NCI-H2029 treated with DMSO at 0.1 percent for 48 hours (cell line): ENCODE measurements at regions not wholly inside any gene's neighbourhood (a gene's known extent, or its start where the extent isn't known, plus 50 kb on each side); places are given as distances from the start of the nearest gene placed in this dataset.

ENCODE experiments used
- DNase-seq: peaks from one replicate; lab custom pipeline; 2025; lab: John Stamatoyannopoulos, UW

GRCh38 chr22:47672526-47672925 is 910.1 kb downstream of the TBC1D22A start:
- DNase-seq, result no peak

GRCh38 chr22:47665151-47665550 is 902.7 kb downstream of the TBC1D22A start:
- DNase-seq, result no peak

- DNase-seq, result no peak
Observed at GRCh38 chr22:47663615-47664605, 901.5 kb downstream of the TBC1D22A start.

- peak; percentile 75 for DNase-seq
Observed at GRCh38 chr22:47659467-47660223, 897.2 kb downstream of the TBC1D22A start.

GRCh38 chr22:47658182-47658581 is 895.7 kb downstream of the TBC1D22A start:
- no peak for DNase-seq

DNA sequence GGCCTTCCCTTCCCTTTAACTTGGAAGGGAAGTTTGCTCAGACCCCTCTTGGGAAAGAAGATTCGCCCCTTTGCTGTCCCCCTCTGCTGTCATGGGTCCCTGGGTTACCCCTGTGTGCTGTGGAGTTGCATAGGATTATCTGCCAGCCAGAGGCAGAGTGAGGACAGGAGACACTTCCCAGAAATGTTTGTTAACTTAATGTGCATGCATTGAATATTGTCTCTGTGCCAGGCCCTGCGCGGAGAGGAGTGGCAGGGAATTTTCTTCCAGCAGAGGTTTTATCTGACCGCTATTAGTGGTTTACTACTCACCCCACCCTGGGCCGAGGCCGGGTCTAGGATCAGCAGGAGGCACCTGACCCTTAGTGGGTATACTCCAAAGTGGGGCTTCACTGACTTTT is 894.8 kb downstream of the TBC1D22A start:
- no peak for DNase-seq

GRCh38 chr22:47656806-47657205 is 894.4 kb downstream of the TBC1D22A start:
- DNase-seq, result no peak

- no peak for DNase-seq
Observed at GRCh38 chr22:47655930-47656329, 893.5 kb downstream of the TBC1D22A start.

DNA sequence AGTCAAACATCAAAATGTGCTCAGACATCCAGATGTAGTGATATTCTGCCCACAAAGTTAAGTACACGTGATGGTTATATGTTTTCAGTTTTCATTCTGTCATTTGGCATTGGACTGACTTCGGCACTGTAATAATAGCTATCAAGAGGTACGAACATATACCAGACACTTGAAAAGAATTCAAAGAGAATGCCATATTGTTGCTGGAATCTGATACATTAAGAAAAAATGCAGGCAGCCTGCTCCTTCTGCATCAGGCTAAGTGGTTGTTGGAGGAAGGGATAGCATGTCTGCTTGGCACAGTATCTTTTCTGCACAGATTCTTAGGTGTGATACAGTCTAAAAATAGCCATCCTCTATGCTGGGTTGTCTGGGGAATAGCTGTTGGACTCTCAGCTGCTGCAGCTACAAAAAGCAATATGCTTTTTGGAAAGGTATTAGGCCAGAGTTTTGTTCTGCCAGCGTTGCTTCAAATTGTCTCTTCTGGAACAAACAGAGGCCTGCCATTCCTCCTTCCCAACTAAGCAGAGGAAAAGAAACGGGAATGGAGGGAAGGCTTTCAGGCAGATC is 892.6 kb downstream of the TBC1D22A start:
- DNase-seq, result no peak

DNA sequence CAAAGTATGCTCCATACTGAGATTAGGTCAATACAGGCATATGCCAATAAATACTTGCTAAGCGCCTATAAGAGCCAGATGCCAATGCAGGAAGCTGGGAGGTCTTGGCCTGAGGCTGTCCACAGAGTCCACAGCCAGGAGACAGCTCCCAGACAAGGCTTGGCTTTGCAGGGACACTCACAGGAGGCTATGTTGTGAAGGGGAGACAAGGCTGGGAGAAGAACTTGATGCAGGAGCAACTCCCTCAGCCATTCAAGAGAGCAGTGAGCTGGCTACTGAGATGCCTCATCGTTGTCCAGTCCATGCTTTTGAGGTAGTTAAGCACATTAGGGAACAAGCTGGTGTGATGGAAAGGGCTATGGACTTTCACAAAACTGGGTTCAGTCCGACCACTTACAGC is 891.5 kb downstream of the TBC1D22A start:
- DNase-seq, result no peak

GRCh38 chr22:47651216-47651987 is 889.0 kb downstream of the TBC1D22A start:
- no peak for DNase-seq

GRCh38 chr22:47647720-47648119 is 885.3 kb downstream of the TBC1D22A start:
- no peak for DNase-seq

DNA sequence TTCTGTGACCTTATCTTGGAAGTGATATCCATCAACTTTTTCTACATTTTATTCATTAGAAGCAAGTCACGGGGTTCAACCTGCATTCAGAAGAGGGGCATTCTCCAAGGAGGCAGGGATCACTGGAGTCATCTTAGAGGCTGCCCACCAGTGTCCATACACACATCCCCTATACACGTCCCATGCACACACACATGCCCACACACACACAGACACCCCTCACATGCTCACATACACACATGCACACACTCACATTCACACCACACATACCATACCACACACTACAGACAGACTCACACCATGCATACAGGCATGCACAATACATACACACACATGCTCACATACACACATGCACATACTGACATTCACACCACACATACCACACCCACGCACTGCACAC is 884.7 kb downstream of the TBC1D22A start:
- no peak for DNase-seq

- DNase-seq, result no peak
Observed at GRCh38 chr22:47645923-47646322, 883.5 kb downstream of the TBC1D22A start.

GRCh38 chr22:47645450-47645914 is 883.0 kb downstream of the TBC1D22A start:
- DNase-seq, result no peak

GRCh38 chr22:47634347-47634746 is 871.9 kb downstream of the TBC1D22A start:
- no peak for DNase-seq

DNA sequence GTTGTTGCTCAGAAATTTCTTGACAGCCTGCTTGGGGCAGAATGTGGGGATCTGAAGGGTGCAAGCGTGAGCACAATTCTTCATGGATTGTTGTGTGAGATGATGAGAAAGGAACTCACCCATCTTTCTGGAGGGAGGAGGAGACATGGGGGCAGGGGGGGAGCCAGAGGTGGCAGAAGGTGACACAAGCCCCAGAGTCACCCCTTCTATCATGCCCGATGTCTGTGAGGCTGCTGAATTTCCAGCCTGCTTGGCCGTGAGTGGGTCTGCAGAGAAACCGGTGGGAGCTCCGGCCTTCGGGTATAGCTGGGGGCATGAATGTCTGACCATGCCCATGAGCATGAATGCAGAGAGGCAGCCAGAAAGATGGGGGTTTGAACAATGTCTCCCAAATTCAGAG is 870.7 kb downstream of the TBC1D22A start:
- no peak for DNase-seq

- no peak for DNase-seq
Observed at GRCh38 chr22:47632701-47633100, 870.3 kb downstream of the TBC1D22A start.

DNA sequence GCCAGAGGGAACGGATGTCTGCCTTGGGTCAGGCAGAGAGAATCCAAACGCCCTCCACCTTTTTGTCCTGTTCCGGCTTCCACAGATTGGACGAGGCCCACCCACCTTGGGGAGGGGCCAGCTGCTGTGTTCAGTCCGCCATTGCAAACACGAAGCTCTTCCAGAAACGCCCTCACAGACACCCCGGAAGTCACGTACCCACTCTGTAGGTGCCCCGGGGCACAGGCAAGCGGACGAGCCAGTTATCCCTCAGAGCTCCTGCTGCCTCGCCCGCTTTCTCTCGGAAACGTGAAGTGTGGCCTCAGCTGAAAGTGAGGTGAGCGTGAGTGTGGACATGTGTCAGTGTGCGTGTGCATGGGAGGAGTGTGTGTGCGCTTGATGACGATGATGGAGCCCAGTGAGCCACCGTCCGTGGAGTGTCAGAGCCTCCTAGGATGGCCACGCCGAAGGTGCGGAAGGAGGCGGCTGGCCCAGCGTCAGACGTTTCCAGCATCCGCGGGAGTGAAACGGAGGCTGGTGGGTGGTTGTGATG is 869.2 kb downstream of the TBC1D22A start:
- DNase-seq, result no peak

DNA sequence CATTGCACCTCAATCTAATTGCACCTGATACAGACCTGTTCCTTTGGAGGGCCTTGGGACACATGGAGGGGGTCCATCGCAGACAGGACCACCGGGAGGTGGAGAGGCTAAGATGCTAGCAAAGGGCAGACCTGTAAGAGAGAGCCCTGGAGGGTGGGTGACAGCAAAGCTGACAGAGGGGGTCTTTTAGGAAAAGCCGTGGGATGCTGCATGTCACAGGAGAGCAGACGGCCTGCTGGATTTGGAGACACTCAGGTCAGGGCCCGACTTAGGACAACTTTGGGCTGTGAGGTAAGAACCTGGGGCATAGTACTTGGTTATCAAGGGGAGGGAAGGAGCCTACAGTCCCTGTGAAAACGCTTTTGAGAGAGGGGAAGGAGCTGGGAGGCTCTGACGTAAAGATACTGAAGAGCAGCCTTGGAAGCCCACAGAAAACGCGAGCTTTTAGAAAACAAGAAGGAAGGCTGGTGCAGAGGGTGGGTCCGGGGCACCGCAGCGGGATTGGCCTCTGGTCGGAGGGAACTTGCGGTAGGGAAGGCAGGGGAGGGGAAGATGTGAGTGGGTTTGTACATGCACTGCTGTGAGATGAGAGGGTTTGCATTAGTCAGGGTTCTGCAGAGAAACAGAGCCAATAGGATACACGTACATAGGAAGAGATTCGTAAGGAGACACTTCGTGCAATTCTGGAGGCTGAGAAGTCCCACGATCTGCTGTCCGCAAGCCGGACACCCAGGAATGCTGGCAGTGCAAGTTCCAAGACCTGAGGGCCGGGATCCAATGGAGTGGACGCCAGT is 868.5 kb downstream of the TBC1D22A start:
- DNase-seq, result no peak
